Activated CD4-positive, alpha-beta T cell treated with anti-CD3 and anti-CD28 coated beads for 1 hour (primary cell): ENCODE measurements at regions not wholly inside any gene's neighbourhood (a gene's known extent, or its start where the extent isn't known, plus 50 kb on each side); places are given as distances from the start of the nearest gene placed in this dataset.
"Not testable (repeated sequence)": the region's sequence is repeated elsewhere in the genome, so short reads cannot be mapped to it uniquely, and the experiment has no call there.

Experiments
- DNase-seq: peaks from one replicate; pipeline ENCODE4 v3.0.0-alpha.2; 2020

GRCh38 chr12:47408171-47408871 is 297.5 kb downstream of the RPAP3 start:
- DNase-seq = no peak

- DNase-seq = no peak
Observed at GRCh38 chr12:47407463-47408129, 298.2 kb downstream of the RPAP3 start.

DNA sequence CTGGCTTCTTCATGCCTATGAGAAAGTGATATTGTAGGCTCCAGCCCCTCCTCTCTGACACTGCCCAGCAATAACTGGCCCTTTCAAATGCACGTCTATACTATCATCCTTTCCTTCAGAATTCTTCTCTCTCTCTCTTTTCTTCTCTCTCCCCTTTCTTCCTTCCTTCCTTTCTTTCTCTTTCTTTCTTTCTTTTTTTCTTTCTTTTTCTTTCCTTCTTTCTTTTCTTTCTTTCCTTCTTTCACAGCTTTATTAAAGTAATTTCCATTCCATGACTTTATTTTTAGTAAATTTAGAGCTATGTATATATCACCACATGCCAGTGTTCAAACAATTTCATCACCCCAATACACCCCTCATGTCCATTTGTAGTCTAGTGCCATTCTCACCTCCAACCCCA is 302.1 kb downstream of the RPAP3 start:
- DNase-seq = no peak

DNA sequence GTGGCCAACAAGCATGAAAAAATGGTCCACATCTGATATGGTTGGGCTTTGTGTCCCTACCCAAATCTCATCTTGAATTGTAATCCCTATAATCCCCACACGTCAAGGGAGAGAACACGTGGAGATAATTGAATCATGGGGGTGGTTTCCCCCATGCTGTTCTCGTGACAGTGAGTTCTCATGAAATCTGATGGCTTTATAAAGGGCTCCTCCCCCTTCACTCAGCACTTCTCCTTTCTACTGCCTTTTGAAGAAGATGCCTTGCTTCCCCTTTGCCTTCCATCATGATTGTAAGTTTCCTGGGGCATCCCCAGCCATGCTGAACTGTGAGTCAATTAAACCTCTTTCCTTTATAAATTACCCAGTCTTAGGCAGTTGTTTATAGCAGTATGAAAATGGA is 304.6 kb downstream of the RPAP3 start:
- DNase-seq = not testable (repeated sequence)

DNA sequence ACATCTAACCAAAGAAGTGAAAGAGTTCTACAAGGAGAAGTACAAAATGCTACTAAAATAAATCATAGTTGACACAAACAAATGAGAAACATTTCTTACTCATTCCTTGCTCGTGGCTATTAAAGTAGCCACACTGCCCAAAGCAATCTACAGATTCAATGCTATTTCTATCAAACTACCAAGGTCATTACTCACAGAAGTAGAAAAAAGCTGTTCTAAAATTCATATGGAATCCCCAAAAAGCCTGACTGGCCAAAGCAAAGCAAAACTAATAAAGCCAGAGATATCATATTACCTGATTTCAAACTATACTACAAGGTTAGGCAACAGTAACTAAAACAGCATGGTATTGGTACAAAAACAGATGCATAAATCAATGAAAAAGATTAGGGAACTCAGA is 305.6 kb downstream of the RPAP3 start:
- DNase-seq = no peak

GRCh38 chr12:47397664-47398281 is 308.1 kb downstream of the RPAP3 start:
- DNase-seq = peak; percentile 18

DNA sequence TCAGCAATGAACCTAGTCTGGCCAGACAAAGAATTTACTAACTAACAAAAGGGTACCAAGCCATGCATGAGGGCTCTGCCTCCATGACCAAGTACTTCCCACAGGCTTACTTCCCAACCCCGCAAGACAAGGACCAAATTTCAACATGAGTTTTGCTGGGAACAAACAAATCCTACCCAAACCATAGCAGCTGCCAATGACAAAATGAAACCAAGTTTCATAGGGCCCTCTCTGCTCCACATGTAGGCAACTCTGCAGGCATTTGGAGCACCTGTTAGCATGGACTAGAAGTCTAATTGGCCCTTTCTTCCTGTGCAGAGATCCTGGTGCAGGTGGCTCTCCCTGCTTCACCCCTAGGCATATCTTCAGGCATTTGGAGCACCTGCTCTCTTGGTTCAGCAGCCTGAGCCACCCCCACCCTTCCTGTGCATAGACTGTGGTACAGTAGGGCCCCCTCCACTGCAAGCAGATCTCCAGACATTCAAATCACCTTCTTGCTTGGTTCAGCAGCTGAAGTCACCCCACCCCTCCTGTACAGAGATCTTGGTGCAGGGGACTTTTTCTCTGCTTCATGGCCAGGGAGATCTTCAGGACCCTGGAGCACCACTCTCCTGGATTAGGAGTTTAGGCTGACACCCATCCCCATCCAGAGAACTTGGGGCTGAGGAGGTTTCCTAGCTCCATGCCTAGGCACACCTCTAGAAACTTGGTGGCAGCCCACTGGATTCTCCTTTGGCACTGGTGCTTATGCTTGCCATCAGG is 308.7 kb downstream of the RPAP3 start:
- no peak for DNase-seq

DNA sequence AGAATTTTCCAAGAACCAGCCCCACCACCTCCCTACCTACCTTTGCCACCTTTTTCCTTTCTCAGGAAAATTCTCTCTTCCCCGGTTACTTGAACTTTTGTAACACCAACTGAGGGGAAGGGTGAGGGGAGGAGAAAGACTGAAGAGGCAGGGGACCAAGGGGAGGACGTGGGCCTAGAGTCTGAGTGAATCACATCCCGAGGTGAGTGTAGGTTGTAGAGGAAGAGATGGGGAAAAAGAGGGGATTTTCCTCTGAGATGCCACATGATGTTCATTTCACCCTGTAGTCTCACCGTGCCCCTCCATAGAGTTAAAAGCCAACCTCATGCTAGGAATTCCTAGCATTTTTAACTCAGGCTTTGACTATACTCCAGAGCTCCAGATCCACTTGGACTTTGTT is 311.8 kb downstream of the RPAP3 start:
- no peak for DNase-seq

DNA sequence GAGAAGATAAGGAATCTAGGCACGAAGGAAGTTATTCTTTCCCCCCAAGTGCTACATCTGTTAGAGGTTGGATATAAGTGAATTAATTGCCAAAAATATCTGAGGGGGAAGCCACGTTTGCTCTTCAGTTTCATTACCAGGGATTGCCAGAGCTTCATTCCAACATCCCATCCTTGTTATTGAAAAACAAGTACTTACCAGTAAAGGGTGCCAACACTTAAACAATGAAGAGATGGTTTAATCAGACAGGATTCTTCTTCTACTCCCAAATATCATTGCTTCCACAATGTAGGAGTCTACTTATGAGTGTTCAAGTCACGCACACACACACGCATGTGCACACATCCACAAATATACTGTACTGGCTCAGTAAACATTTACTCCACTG is 312.4 kb downstream of the RPAP3 start:
- DNase-seq = no peak

- peak; percentile 35 for DNase-seq
Observed at GRCh38 chr12:47391566-47391965, 311.8 kb upstream of the AMIGO2 start.

DNA sequence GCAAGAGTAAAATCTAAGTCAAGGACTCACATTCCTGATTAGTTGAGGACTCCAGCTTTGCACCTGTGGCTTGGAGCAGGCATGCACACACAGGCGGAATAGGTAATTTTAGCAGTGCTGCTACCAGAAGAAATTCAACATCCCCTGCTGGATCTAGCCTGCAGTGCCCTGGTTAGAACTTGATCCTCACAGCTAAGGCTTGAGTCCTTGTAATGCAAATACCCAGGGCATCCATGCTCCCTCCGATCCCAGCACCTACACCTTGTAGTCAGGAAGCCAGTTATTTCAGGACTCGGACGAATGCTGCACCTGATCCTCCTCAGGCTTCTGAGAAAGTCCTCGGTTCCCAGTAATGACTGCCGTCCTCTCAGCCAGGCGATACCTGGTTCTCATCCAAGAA is 309.0 kb upstream of the AMIGO2 start:
- DNase-seq = no peak

DNA sequence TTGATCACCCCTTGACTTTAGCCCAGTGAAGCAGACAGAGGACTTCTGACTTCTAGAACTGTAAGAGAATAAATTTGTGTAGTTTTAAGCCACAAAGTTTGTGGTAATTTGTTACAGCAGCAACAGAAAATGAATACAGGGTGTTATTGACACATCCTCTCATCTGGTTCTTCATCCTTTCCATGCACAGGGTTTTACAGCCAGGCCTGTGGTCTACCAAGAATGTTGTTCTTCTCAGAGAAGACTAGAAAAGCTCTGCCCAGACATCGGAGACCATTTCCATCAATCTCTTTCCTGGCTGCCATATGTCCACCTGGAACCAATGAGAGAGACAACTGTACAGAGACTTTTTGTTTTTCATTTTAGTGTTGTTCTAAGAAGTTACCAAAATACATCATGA is 308.2 kb upstream of the AMIGO2 start:
- no peak for DNase-seq

DNA sequence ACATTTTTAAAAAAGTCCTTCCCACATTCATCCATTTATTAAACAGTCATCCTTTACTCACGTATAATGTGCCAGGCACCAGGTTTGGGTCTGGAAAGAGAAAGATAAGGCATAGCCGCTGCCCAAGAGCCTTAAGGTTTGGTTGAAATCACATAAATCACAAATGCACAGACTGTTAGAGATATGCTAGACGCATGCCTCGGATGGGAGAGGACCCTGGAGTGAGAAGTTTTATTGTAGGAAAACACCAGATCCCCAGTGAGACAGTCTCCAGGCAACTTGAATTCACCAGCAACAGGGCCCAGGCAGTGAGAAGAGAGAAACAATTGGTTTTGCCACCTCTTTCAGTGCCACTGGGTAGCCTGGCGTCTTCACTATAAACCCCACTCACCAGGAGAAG is 305.9 kb upstream of the AMIGO2 start:
- no peak for DNase-seq

DNA sequence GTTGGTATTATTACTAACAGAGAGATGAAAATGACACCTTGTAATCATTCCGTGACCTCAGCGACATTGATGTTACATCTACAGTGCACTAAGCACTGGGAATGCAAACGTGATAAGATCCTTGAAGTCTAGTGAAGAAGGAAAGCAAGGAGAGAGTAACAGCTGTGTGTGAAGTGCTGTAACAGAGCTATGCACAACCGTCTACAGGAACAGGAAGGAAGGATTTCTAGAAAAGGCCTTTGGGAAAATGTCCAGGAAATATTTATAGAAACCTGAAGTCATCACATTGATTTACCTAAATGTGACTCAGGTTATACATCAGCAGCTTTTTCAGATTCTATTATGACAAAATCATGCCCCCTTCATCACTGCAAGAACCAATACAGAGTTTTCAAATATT is 304.2 kb upstream of the AMIGO2 start:
- DNase-seq = no peak

DNA sequence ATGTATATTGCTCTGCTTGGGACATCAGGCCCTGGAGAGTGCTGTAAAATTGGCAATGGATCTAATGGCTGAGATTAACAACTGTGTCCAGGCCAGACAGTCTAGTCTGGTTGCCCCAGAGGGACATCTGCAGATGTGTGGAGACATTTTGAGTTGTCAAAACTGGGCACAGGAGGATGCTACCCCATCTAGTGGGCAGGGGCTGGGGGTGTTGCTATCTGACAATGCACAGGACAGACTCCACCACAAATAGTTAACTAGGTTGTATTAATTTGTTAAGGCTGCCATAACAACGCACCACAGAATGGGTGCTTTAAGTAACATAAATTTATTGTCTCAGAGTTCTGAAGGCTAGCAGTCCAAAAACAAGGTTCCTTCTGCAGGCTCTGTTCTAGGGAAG is 302.5 kb upstream of the AMIGO2 start:
- DNase-seq = no peak

DNA sequence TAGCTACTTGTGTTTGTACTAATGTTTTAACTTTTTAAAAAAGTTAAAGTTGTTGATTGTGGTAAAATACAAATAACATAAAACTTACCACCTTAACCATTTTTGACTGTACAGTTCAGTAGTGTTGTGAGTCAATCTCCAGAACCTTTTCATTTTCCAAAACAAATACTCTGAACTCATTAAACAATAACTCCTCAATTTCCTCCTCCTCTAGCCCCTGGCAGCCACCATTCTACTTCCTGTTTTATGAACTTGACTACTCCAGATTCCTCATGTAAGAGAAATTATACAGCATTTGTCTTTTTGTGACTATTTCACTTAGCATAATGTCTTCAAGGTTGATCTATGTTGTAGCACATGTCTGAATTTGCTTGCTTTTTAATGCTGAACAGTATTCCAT is 299.1 kb upstream of the AMIGO2 start:
- no peak for DNase-seq

DNA sequence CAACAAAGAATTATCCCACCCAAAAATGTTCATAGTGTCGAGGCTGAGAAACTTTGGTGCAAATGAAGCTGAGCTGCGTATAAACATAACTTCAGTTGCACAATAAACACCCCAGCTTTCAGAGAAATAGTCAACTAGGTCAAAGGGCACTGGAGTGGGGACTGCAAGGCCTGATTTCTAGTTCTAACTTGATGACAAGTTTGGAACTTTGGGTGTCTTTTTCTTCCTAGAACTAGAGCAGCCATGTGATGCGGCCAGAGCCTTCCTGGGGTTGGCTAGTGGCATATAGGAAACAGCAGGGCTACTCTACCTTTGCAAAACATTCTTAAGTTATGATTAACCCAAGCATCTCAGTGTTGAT is 298.4 kb upstream of the AMIGO2 start:
- no peak for DNase-seq

DNA sequence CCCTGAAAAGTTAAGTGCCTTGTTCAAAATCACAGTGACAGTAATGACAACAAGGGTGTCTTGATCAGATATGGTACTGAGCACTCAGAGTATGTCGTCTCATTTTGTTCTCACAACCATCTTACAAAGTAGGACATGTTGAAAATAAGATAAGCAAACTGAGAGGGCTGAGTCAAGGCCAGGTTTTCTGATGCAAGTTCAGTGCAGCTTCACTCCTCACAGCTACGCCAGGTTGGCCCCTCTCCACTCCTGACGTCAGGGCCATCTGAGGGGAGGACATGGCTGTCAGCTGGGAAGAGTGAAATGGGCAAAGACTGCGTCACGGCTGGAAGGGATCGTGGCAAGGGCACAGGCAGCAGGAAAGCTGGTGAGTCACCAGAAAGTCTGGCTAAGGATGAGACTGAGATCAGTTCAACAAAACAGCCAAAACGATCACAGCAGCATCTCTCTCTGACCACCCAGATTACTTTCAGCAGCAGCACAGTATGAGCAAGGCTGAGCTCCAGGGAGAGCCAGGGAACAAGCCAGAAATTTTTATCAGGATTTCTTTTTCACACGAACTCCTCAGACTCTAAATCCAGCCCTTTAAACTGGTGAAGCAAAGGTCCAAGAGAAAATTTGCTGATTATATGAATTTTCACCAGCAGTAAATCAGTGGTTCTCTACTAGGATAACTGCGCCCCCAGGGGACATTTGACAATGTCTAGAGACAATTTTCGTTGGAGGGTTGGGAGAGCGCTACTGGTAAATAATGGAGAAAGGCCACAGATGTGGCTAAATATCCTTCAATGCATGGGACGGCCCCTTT is 297.9 kb upstream of the AMIGO2 start:
- no peak for DNase-seq

GRCh38 chr12:47376927-47377326 is 297.2 kb upstream of the AMIGO2 start:
- no peak for DNase-seq

DNA sequence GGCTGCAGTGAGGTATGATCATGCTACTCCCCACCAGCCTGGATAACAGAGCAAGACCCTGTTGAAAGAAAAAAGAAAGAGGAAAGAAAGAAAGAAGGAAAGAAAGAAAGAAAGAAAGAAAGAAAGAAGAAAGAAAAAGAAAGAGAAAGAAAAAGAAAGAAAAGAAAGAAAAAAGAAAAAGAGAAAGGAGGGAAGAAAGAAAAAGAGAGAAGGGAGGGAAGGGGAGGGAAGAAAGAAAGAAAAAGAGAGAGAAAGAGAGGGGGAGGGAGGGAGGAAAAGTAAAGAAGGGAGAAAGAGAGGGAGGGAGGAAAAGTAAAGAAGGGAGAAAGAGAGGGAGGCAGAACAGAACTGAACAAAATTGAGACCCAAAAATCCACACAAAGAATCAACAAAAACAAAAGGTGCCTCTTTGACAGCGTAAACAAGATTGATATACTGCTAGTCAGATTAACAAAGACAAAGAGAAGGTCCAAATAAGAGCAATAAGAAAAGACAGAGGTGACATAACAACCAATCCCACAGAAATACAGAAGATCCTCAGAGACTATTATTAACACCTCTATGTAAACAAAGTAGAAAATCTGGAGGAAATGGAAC is 293.9 kb upstream of the AMIGO2 start:
- no peak for DNase-seq

GRCh38 chr12:47370421-47370820 is 290.7 kb upstream of the AMIGO2 start:
- DNase-seq = no peak

- no peak for DNase-seq
Observed at GRCh38 chr12:47369085-47369484, 289.3 kb upstream of the AMIGO2 start.
